ENCODE measurements at regions not wholly inside any gene's neighbourhood (a gene's known extent, or its start where the extent isn't known, plus 50 kb on each side); places are given as distances from the start of the nearest gene placed in this dataset.

DNA sequence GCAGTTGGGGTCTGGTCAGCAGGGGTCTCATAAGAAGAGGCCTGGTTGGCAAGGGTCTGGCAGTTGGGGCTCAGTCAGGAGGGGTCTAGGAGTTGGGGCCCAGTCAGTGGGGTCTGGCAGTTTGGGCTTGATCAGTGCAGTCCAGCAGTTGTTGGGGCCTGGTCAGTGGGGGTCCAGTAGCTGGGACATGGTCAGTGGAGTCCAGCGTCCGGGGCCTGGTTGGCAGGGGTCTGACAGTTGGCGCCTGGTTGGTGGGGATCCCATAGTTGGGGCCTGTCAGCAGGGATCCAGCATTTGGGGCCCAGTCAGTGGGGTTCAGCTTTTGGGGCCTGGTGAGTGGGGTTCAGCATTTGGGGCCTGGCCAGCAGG lies 60.5 kb upstream of the TPM4 start:
- intact Hi-C loops (cut with micrococcal nuclease) (no loop called here), dilution Hi-C loops (cut with MboI; ENCODE audit: extremely low pct_ligation_motif_present, low sequenced_read_pairs) (no loop called here)
- Histone ChIP-seq H3K79me2 (ENCODE audit: control insufficient read depth, insufficient read depth, low read length) (no peaks in the 10 kb centered on the region), H3K27ac (ENCODE audit: insufficient read depth, low read depth, low read length) (no peak overlapping the region), H4K20me1 (replicated peaks; ENCODE audit: control insufficient read depth, extremely low read depth, insufficient read depth, low read length) (no peaks in the 10 kb centered on the region), H3K4me1 (ENCODE audit: control insufficient read depth, extremely low read depth, insufficient read depth, low read length) (no peaks in the 10 kb centered on the region), H3K4me2 (ENCODE audit: insufficient read depth, low read length) (no peak overlapping the region), H3K9me3 (replicated peaks; ENCODE audit: control insufficient read depth, insufficient read depth, low read length) (no peaks in the 10 kb centered on the region), H2AFZ (ENCODE audit: low read depth, low read length) (no peak overlapping the region), H3K27me3 (ENCODE audit: control insufficient read depth in 2 of 2, insufficient read depth in 2 of 2, low read length in 2 of 2) (no peaks in the 10 kb centered on the region), H3K9ac (replicated peaks; ENCODE audit: extremely low read depth, insufficient read depth, low read length) (no peak overlapping the region), H3K4me3 (replicated peaks in 1 of 3; ENCODE audit: insufficient read depth in 1 of 3, low read depth in 1 of 3, low read length in 3 of 3) (no peak overlapping the region), H3K9me1 (replicated peaks; ENCODE audit: control insufficient read depth, extremely low read depth, insufficient read depth, low read length) (no peaks in the 10 kb centered on the region), H3K36me3 (ENCODE audit: control insufficient read depth in 2 of 2, extremely low read depth in 1 of 2, insufficient read depth in 2 of 2, low read length in 2 of 2) (no peaks in the 10 kb centered on the region)
- no peak for DNase-seq (ENCODE audit: low read depth, low spot score)
- CTCF ChIA-PET: no interaction called here
- TF ChIP-seq CTCF (IDR thresholded peaks at IDR 0.05; ENCODE audit: extremely low read depth in 1 of 2, insufficient read depth in 1 of 2, low read depth in 1 of 2, low read length in 2 of 2) (no peak), FOS (IDR thresholded peaks at IDR 0.05; ENCODE audit: borderline replicate concordance, insufficient read depth, low read length) (no peak), EZH2 (IDR thresholded peaks at IDR 0.05; ENCODE audit: borderline replicate concordance, low read depth, low read length, severe bottlenecking) (no peak), JUN (IDR thresholded peaks at IDR 0.05; ENCODE audit: borderline replicate concordance, insufficient read depth, insufficient read length, low read depth) (no peak), MAX (IDR thresholded peaks at IDR 0.05; ENCODE audit: insufficient read depth, insufficient read length) (no peak), GATA2 (IDR thresholded peaks at IDR 0.05; ENCODE audit: insufficient read depth, insufficient read length, low read depth, low read length) (no peak), POLR2A (IDR thresholded peaks at IDR 0.05; ENCODE audit: low read depth, low read length) (no peak), POLR2AphosphoS5 (IDR thresholded peaks at IDR 0.05; ENCODE audit: insufficient read depth, low read depth, low read length) (no peak), MYC (IDR thresholded peaks at IDR 0.05; ENCODE audit: low read depth, low read length) (no peak)
- no TSS peak for BruUV-seq (replicated peaks)
- no peak for FAIRE-seq
- POLR2A ChIA-PET: no interaction called here
